ENCODE measurements at regions not wholly inside any gene's neighbourhood (a gene's known extent, or its start where the extent isn't known, plus 50 kb on each side); places are given as distances from the start of the nearest gene placed in this dataset.

DNA sequence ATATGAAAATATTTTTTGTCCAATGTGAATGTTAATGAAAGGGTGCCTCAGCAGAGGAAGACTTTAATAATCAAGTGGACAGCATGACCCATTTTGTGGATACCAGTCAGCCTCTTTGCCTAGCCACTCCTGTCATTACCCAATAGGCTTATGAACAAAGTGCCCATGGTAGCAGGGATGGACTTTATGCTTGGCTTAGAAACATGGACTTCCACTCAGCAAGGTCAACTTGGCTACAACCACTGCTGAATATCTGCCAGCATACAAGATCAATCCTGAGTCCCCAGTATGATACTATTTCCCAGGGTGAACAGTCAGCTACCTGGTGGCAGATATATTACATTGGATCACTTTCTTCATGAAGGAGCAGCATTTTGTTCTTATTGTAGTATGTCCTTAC is 56.7 kb upstream of the NXF3 start:
- TF ChIP-seq, protein P1, sequence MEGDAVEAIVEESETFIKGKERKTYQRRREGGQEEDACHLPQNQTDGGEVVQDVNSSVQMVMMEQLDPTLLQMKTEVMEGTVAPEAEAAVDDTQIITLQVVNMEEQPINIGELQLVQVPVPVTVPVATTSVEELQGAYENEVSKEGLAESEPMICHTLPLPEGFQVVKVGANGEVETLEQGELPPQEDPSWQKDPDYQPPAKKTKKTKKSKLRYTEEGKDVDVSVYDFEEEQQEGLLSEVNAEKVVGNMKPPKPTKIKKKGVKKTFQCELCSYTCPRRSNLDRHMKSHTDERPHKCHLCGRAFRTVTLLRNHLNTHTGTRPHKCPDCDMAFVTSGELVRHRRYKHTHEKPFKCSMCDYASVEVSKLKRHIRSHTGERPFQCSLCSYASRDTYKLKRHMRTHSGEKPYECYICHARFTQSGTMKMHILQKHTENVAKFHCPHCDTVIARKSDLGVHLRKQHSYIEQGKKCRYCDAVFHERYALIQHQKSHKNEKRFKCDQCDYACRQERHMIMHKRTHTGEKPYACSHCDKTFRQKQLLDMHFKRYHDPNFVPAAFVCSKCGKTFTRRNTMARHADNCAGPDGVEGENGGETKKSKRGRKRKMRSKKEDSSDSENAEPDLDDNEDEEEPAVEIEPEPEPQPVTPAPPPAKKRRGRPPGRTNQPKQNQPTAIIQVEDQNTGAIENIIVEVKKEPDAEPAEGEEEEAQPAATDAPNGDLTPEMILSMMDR (IDR thresholded peaks at IDR 0.05): no peak
- H3K4me1 ChIP-seq (ENCODE audit: control insufficient read depth in 1 of 2, low read depth in 2 of 2): peaks cover 0 to 5% of the 10 kb centered on the region in 2 donors
- DNase-seq (ENCODE audit: low spot score) (no peak), ATAC-seq (ENCODE audit: insufficient number of reproducible peaks, low FRiP score, low read depth) (no peak)
- H3K36me3 ChIP-seq: no peaks in the 10 kb centered on the region
- no peaks in the 10 kb centered on the region for H3K27me3 ChIP-seq (replicated peaks; ENCODE audit: insufficient read depth)
- no peaks in the 10 kb centered on the region for H3K9me3 ChIP-seq
- H3K27ac ChIP-seq: no peak overlapping the region
- H3K4me3 ChIP-seq: no peak overlapping the region

GRCh38 chrX:103148075-103148474 is 55.1 kb upstream of the NXF3 start:
- ATAC-seq (ENCODE audit: insufficient number of reproducible peaks, low FRiP score, low read depth) (no peak), DNase-seq (ENCODE audit: low spot score) (no peak)
- Histone ChIP-seq H3K4me3 (no peak overlapping the region), H3K27ac (no peak overlapping the region), H3K27me3 (replicated peaks; ENCODE audit: insufficient read depth) (no peaks in the 10 kb centered on the region), H3K36me3 (no peaks in the 10 kb centered on the region), H3K9me3 (no peaks in the 10 kb centered on the region), H3K4me1 (ENCODE audit: control insufficient read depth in 1 of 2, low read depth in 2 of 2) (peaks cover 0 to 5% of the 10 kb centered on the region in 2 donors)
- TF ChIP-seq, protein P1 (IDR thresholded peaks at IDR 0.05): no peak
